Tibial nerve (tissue), 4 donors: ENCODE measurements at regions not wholly inside any gene's neighbourhood (a gene's known extent, or its start where the extent isn't known, plus 50 kb on each side); places are given as distances from the start of the nearest gene placed in this dataset.

Experiments used
- EP300 ChIP-seq, 2 donors: sonication (generic); formaldehyde crosslinking; IDR thresholded peaks; one replicate each; pipeline ENCODE4 v1.6.1; 2017; ENCODE audit warnings: antibody characterized with exemption in 2 of 2, mild to moderate bottlenecking in 1 of 2
- POLR2A ChIP-seq, 2 donors: fragments of 450-650 bp; IDR thresholded peaks; one replicate each; pipeline ENCODE4 v1.6.1; 2017; ENCODE audit warnings: antibody characterized with exemption in 2 of 2, mild to moderate bottlenecking in 2 of 2, moderate library complexity in 2 of 2
- TF ChIP-seq, protein P1 (sequence below), 5 experiments: fragments of 200-600 bp in 3 of 5; fragments of 450-650 bp in 2 of 5; sonication (generic) in 3 of 5; IDR thresholded peaks; one replicate each; pipeline ENCODE4 v1.5.1; 2016 to 2019; ENCODE audit warnings: antibody characterized with exemption in 5 of 5, mild to moderate bottlenecking in 3 of 5, moderate library complexity in 2 of 5

DNA sequence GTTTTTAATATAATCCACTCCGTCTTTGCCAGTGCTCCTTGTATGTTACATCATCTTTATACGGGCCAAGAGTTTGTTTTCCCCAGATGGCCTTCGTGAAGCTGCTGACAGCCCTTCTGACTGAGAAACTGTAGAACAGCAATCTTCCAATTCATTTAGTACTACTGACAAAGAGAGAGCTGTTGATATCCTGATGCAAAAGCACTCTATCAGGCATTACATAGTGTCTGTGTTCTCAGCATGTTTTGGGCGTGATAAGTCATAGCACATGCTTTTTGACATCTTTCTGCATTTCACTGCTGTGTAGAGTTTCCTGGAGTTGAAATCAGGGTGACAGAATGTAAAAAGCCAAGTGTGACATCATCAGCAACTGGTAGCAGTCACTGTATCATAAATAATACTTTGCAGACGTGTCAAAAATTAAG is 746.3 kb upstream of the FAM241A start:
- TF ChIP-seq POLR2A (IDR thresholded peaks at IDR 0.05) (no peak), EP300 (IDR thresholded peaks at IDR 0.05) (no peak)
- TF ChIP-seq, protein P1, sequence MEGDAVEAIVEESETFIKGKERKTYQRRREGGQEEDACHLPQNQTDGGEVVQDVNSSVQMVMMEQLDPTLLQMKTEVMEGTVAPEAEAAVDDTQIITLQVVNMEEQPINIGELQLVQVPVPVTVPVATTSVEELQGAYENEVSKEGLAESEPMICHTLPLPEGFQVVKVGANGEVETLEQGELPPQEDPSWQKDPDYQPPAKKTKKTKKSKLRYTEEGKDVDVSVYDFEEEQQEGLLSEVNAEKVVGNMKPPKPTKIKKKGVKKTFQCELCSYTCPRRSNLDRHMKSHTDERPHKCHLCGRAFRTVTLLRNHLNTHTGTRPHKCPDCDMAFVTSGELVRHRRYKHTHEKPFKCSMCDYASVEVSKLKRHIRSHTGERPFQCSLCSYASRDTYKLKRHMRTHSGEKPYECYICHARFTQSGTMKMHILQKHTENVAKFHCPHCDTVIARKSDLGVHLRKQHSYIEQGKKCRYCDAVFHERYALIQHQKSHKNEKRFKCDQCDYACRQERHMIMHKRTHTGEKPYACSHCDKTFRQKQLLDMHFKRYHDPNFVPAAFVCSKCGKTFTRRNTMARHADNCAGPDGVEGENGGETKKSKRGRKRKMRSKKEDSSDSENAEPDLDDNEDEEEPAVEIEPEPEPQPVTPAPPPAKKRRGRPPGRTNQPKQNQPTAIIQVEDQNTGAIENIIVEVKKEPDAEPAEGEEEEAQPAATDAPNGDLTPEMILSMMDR (IDR thresholded peaks at IDR 0.05): no peak
